HCT116 (cell line): ENCODE measurements at regions not wholly inside any gene's neighbourhood (a gene's known extent, or its start where the extent isn't known, plus 50 kb on each side); places are given as distances from the start of the nearest gene placed in this dataset.

Experiments used
- ATAC-seq: fragments of 200-7000 bp; cut with Tn5 transposase; 2 replicates; pipeline ENCODE4 v1.9.1; 2020; ENCODE audit warnings: mild to moderate bottlenecking, moderate library complexity
- BruUV-seq: library from RNA; stranded (reverse); fragments of 400-500 nt; replicated peaks from 2 replicates; lab custom pipeline; 2021; lab: Mats Ljungman, UMichigan
- CTCF ChIA-PET: fragments of 300-600 bp; sonication (Branson Sonifier 250); formaldehyde crosslinking; loops from one replicate; lab custom pipeline; 2021; ENCODE audit warnings: antibody characterized with exemption; lab: Charles Lee
- POLR2A ChIA-PET: fragments of 300-600, 350-600 bp; sonication (Branson Sonifier 250); formaldehyde crosslinking; loops from one replicate; lab custom pipeline; 2021; ENCODE audit warnings: antibody characterized with exemption; lab: Charles Lee
- RAD21 ChIA-PET, 2 experiments: fragments of 300-600 bp; sonication (Branson Sonifier 250); formaldehyde crosslinking; loops; one replicate each; lab custom pipeline; 2023; ENCODE audit warnings: low total read pairs in 2 of 2; ENCODE audit not compliant: uncharacterized antibody in 2 of 2, unreplicated experiment in 2 of 2, low non-redundant PET in 1 of 2; lab: Charles Lee
- DNase-seq: peaks from one replicate; pipeline ENCODE4 v3.0.0-alpha.2; 2010; ENCODE audit warnings: low read depth, low spot score
- H2AFZ ChIP-seq: fragments of 200-600 bp; shearing (Covaris generic), sonication (generic); 2 replicates; pipeline ENCODE4 v1.6.1; 2017; ENCODE audit warnings: low read depth, mixed run types, mixed read lengths, antibody characterized with exemption, low read length; ENCODE audit not compliant: poor library complexity, severe bottlenecking
- H3K27ac ChIP-seq: 2 replicates; pipeline ENCODE4 v1.5.1; 2012; ENCODE audit warnings: low read depth, low read length
- H3K27me3 ChIP-seq: fragments of 200-600 bp; sonication (generic); 2 replicates; pipeline ENCODE4 v1.6.1; 2016; ENCODE audit warnings: mixed run types, low read length, mixed read lengths; ENCODE audit not compliant: insufficient read depth
- H3K36me3 ChIP-seq, 2 experiments: fragments of 200-500 bp in 1 of 2; fragments of 200-600 bp in 1 of 2; sonication (Bioruptor generic) in 1 of 2; sonication (generic) in 1 of 2; 2 replicates each; pipeline versions ENCODE4 v1.5.1 to v1.6.1; 2014 to 2016; ENCODE audit warnings: low read length in 2 of 2, inconsistent platforms in 1 of 2, mixed read lengths in 1 of 2, mixed run types in 1 of 2; ENCODE audit not compliant: insufficient read depth in 2 of 2, control insufficient read depth in 1 of 2
- H3K4me1 ChIP-seq, 2 experiments: fragments of 200-600 bp in 1 of 2; sonication (generic) in 1 of 2; 2 replicates each; pipeline versions ENCODE4 v1.5.1 to v1.6.1; 2012 to 2017; ENCODE audit warnings: low read length in 2 of 2, inconsistent platforms in 1 of 2, mild to moderate bottlenecking in 1 of 2, mixed read lengths in 1 of 2, mixed run types in 1 of 2, moderate library complexity in 1 of 2; ENCODE audit not compliant: insufficient read depth in 2 of 2, control insufficient read depth in 1 of 2
- H3K4me2 ChIP-seq: fragments of 200-600 bp; sonication (generic); 2 replicates; pipeline ENCODE4 v1.6.1; 2017; ENCODE audit warnings: mixed run types, low read length, mixed read lengths
- H3K4me3 ChIP-seq, 2 experiments: fragments of 200-600 bp in 1 of 2; sonication (generic) in 1 of 2; replicated peaks in 1 of 2; 2 replicates each; pipeline ENCODE4 v1.5.1; 2011 to 2016; ENCODE audit warnings: low read length in 2 of 2, control low read depth in 1 of 2, low read depth in 1 of 2, mild to moderate bottlenecking in 1 of 2, mixed read lengths in 1 of 2, mixed run types in 1 of 2
- H3K79me2 ChIP-seq: fragments of 200-600 bp; sonication (generic); 2 replicates; pipeline ENCODE4 v1.6.1; 2017; ENCODE audit warnings: mild to moderate bottlenecking, mixed run types, low read length, moderate library complexity, mixed read lengths; ENCODE audit not compliant: insufficient read depth
- H3K9ac ChIP-seq: fragments of 200-600 bp; sonication (generic); 2 replicates; pipeline ENCODE4 v1.6.1; 2016; ENCODE audit warnings: low read length, mixed read lengths
- H3K9me2 ChIP-seq: fragments of 200-600 bp; sonication (generic), shearing (Covaris generic); 2 replicates; pipeline ENCODE4 v1.6.1; 2017; ENCODE audit warnings: mixed run types, mild to moderate bottlenecking, moderate library complexity; ENCODE audit not compliant: insufficient read depth
- H3K9me3 ChIP-seq, 2 experiments: fragments of 200-500 bp in 1 of 2; fragments of 200-600 bp in 1 of 2; sonication (Bioruptor generic) in 1 of 2; sonication (generic) in 1 of 2; 2 replicates each; pipeline ENCODE4 v1.6.1; 2014 to 2017; ENCODE audit warnings: low read length in 2 of 2, mixed read lengths in 2 of 2, inconsistent platforms in 1 of 2, low read depth in 1 of 2, mild to moderate bottlenecking in 1 of 2, mixed run types in 1 of 2, moderate library complexity in 1 of 2; ENCODE audit not compliant: control insufficient read depth in 1 of 2, insufficient read depth in 1 of 2
- H4K20me1 ChIP-seq: fragments of 200-600 bp; sonication (generic), shearing (Covaris generic); 2 replicates; pipeline ENCODE4 v1.6.1; 2017; ENCODE audit warnings: mixed run types, mild to moderate bottlenecking, moderate library complexity; ENCODE audit not compliant: insufficient read depth
- EGR1 ChIP-seq: IDR thresholded peaks from 2 replicates; pipeline ENCODE4 v1.6.1; 2012; ENCODE audit warnings: low read depth
- ELF1 ChIP-seq: IDR thresholded peaks from 2 replicates; pipeline ENCODE4 v1.6.1; 2012; ENCODE audit warnings: low read depth, borderline replicate concordance
- EZH2 ChIP-seq: fragments of 200-600 bp; sonication (generic); IDR thresholded peaks from 2 replicates; pipeline ENCODE4 v1.6.1; 2017; ENCODE audit warnings: antibody characterized with exemption, mixed run types
- EZH2phosphoT487 ChIP-seq: fragments of 200-600 bp; IDR thresholded peaks from 2 replicates; pipeline ENCODE4 v1.6.1; 2018; ENCODE audit warnings: antibody characterized with exemption, borderline replicate concordance
- JUND ChIP-seq: IDR thresholded peaks from 2 replicates; pipeline ENCODE4 v1.6.1; 2012
- POLR2A ChIP-seq: IDR thresholded peaks from 2 replicates; pipeline ENCODE4 v1.7.0; 2011; ENCODE audit warnings: borderline replicate concordance; ENCODE audit not compliant: insufficient read depth, insufficient read length; ENCODE audit errors: extremely low read depth
- POLR2AphosphoS5 ChIP-seq: IDR thresholded peaks from 2 replicates; pipeline ENCODE4 v1.6.1; 2011; ENCODE audit warnings: mild to moderate bottlenecking, low read depth, low read length, moderate library complexity
- SP1 ChIP-seq: IDR thresholded peaks from 2 replicates; pipeline ENCODE4 v1.6.1; 2012; ENCODE audit warnings: low read depth
- TCF7L2 ChIP-seq: IDR thresholded peaks from 2 replicates; pipeline ENCODE4 v1.7.0; 2011; ENCODE audit warnings: borderline replicate concordance, inconsistent platforms; ENCODE audit not compliant: insufficient read depth, insufficient read length; ENCODE audit errors: extremely low read depth
- ZFX ChIP-seq: fragments of 450-650 bp; IDR thresholded peaks from 2 replicates; pipeline ENCODE4 v1.6.1; 2017
- intact Hi-C: fragments of 100-400 bp; cut with micrococcal nuclease; formaldehyde crosslinking; loops from 2 replicates; pipeline ENCODE4 v1.10.0; 2022
- TF ChIP-seq, protein P1 (sequence below): IDR thresholded peaks from 2 replicates; pipeline ENCODE4 v1.6.1; 2012

DNA sequence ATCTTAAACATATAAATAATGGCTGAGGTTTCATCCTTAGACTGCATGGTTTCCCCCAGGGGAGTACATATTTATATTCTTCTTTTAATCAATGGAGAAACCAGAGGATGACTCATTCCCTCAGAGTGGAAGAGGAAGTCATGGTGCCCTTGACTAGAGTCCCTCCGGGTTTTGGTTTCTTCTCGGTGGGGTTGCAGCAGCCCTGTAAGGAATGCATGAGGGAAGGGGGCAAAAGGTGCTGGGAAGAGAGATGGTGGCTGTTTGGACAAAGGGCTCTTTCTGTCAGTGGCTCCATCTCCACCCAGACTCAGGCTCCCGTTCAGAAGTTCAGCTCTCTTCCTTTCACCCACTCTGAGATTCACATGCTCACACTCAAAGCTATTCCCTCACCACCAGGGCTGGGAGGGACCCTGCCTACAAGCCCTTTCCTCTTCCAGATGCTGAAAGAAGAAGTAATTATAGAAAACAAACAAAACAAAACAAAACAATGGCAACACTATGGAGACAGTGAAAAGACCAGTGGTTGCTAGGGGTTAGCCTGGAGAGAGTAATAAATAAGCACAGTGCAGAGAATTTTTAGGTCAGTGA, 129.8 kb upstream of the IL12B start:
- no peak overlapping the region for H3K27ac ChIP-seq
- intact Hi-C loops: no loop called here
- no peak overlapping the region for H3K4me3 ChIP-seq
- H3K4me2 ChIP-seq: no peak overlapping the region
- no peaks in the 10 kb centered on the region for H3K36me3 ChIP-seq
- POLR2A ChIA-PET: no interaction called here
- CTCF ChIA-PET: no interaction called here
- H3K4me1 ChIP-seq: peaks cover 7 to 27% of the 10 kb centered on the region in 2 experiments
- no peak for DNase-seq
- no peaks in the 10 kb centered on the region for H3K9me3 ChIP-seq
- TF ChIP-seq EZH2phosphoT487 (no peak), SP1 (no peak), EGR1 (no peak), ZFX (no peak), POLR2A (no peak), ELF1 (no peak), JUND (no peak), POLR2AphosphoS5 (no peak), TCF7L2 (no peak), EZH2 (no peak)
- TF ChIP-seq, protein P1, sequence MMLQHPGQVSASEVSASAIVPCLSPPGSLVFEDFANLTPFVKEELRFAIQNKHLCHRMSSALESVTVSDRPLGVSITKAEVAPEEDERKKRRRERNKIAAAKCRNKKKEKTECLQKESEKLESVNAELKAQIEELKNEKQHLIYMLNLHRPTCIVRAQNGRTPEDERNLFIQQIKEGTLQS: no peak
- TF ChIP-seq, all 23 proteins: peak for 0
- RAD21 ChIA-PET: no interaction called here
- Histone ChIP-seq H3K9ac (no peak overlapping the region), H3K79me2 (no peaks in the 10 kb centered on the region), H2AFZ (no peak overlapping the region), H3K9me2 (no peaks in the 10 kb centered on the region), H3K27me3 (no peaks in the 10 kb centered on the region), H4K20me1 (no peaks in the 10 kb centered on the region)
- BruUV-seq: no TSS peak
- no peak for ATAC-seq
